Astrocyte of the spinal cord (primary cell): ENCODE measurements at regions not wholly inside any gene's neighbourhood (a gene's known extent, or its start where the extent isn't known, plus 50 kb on each side); places are given as distances from the start of the nearest gene placed in this dataset.

Experiments used
- DNase-seq: peaks from one replicate; pipeline ENCODE4 v3.0.0; 2011; ENCODE audit warnings: low read depth, low spot score
- H3K4me3 ChIP-seq: 2 replicates; pipeline ENCODE4 v1.5.1; 2011; ENCODE audit warnings: low read depth, mild to moderate bottlenecking, low read length, moderate library complexity
- in situ Hi-C: cut with HindIII; loops from 2 replicates; pipeline ENCODE4 v1.10.0; 2017; ENCODE audit warnings: low sequenced_read_pairs
- TF ChIP-seq, protein P1 (sequence below): IDR thresholded peaks from 2 replicates; pipeline ENCODE4 v1.5.1; 2012; ENCODE audit warnings: low read depth, mild to moderate bottlenecking, low read length, inconsistent platforms

GRCh38 chr10:60467202-60467546 lies 77.5 kb upstream of the ANK3 start:
- H3K4me3 ChIP-seq = no peak overlapping the region
- in situ Hi-C loops = no loop called here
- TF ChIP-seq, protein P1, sequence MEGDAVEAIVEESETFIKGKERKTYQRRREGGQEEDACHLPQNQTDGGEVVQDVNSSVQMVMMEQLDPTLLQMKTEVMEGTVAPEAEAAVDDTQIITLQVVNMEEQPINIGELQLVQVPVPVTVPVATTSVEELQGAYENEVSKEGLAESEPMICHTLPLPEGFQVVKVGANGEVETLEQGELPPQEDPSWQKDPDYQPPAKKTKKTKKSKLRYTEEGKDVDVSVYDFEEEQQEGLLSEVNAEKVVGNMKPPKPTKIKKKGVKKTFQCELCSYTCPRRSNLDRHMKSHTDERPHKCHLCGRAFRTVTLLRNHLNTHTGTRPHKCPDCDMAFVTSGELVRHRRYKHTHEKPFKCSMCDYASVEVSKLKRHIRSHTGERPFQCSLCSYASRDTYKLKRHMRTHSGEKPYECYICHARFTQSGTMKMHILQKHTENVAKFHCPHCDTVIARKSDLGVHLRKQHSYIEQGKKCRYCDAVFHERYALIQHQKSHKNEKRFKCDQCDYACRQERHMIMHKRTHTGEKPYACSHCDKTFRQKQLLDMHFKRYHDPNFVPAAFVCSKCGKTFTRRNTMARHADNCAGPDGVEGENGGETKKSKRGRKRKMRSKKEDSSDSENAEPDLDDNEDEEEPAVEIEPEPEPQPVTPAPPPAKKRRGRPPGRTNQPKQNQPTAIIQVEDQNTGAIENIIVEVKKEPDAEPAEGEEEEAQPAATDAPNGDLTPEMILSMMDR = no peak
- no peak for DNase-seq

DNA sequence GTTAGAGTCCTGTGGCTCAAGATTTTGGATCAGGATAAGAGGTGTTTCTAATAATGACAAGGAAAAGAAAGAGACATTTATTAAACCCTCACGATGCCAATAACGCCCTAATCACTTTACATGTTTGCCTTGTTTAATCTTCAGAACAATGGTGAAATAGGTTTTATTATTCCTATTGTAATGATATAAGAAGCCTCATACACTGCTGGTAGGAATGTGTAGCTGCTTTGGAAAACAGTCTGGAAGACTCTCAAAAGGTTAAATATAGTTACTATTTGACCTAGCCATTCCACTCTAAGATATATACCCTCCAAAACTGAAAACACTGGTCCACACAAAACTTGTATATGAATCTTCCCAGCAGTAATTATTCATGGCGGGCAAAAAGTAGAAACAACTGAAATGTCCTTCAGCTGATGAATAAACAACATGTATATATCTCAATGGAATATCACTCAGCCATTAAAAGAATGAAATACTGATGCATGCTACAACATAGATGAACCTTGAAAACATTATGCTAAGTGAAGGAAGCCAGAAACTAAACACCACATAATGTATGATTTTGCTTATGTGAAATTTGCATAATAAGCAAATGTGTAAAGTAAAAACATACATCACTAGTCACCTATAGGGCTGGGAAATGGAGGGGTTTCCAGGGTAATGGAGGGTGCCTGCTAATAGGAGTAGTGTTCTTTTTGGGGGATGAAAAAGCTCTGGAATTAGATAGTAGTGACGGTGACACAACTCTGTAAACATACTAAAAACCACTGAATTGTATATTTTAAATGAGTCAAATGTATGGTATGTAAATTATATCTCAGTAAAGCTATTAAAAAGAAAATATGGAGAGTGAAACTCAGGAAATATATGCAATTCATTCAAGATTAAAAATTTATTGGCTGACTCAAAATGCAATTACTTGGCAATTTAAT lies 76.9 kb upstream of the ANK3 start:
- in situ Hi-C loops = no loop called here
- H3K4me3 ChIP-seq = no peak overlapping the region

GRCh38 chr10:60465801-60466200 lies 76.1 kb upstream of the ANK3 start:
- no peak for DNase-seq
- TF ChIP-seq, protein P1 = no peak
- H3K4me3 ChIP-seq = no peak overlapping the region
- in situ Hi-C loops = no loop called here

More for the DNA sequence above, 76.9 kb upstream of the ANK3 start:
- TF ChIP-seq, protein P1 = no peak
- DNase-seq = no peak

GRCh38 chr10:60464659-60465058 lies 75.0 kb upstream of the ANK3 start:
- no peak overlapping the region for H3K4me3 ChIP-seq
- DNase-seq = no peak
- TF ChIP-seq, protein P1 = no peak
- in situ Hi-C loops = no loop called here

DNA sequence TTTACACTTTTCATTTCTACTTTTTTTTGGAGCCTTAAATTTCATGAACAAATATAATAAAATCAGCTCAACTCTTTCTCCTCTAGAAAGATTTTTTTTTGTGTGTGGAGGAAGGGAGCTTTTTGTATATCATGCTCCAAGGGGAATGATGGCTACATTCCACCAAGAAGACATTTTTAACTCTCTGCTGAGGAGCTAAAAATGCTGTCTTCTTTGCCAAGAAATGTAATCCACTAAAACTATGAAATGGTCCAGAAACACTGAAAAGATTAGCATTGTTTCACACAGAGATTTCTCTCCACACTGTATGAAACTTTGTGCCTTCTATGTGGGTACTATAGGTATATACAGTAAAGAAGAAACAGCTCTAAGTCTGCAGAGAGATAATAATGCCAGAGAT lies 74.1 kb upstream of the ANK3 start:
- in situ Hi-C loops = no loop called here
- no peak for DNase-seq

DNA sequence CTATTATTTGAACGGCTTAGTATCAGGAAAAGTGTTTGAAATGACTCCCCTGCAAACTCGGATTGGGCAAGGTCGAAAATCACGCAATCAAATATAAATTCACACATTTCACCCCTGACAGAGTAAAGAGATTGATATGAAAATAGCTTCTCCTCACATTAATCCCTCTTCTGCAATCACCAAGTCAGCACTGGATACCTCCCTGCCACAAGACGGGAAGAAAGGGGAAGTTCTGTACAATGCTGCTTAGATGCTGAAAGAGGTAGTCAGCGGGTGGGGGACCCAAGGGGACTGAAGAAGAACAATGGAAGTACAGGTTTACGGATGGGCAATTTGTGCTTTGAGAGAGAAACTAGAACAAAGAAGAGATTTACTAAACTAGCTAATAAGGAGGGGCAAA lies 72.0 kb upstream of the ANK3 start:
- in situ Hi-C loops = no loop called here
- TF ChIP-seq, protein P1 = no peak
- no peak for DNase-seq
- no peak overlapping the region for H3K4me3 ChIP-seq

More for the DNA sequence above, 74.1 kb upstream of the ANK3 start:
- H3K4me3 ChIP-seq = no peak overlapping the region
- TF ChIP-seq, protein P1 = no peak
